ENCODE measurements at regions not wholly inside any gene's neighbourhood (a gene's known extent, or its start where the extent isn't known, plus 50 kb on each side); places are given as distances from the start of the nearest gene placed in this dataset.

- FAIRE-seq (no peak), DNase-seq (ENCODE audit: low read depth) (no peak)
- Histone ChIP-seq H3K27me3 (ENCODE audit: insufficient read depth, low read length) (no peaks in the 10 kb centered on the region), H2AFZ (ENCODE audit: low read depth, low read length) (no peak overlapping the region), H3K9ac (ENCODE audit: low read length) (no peak overlapping the region), H3K4me3 (ENCODE audit: insufficient read depth, low read depth, low read length) (no peak overlapping the region), H3K9me3 (ENCODE audit: insufficient read depth, low read depth, low read length) (no peaks in the 10 kb centered on the region), H3K27ac (ENCODE audit: low read depth, low read length) (no peak overlapping the region), H3K79me2 (ENCODE audit: insufficient read depth, low read length) (no peaks in the 10 kb centered on the region), H3K4me1 (ENCODE audit: insufficient read depth, low read length) (no peaks in the 10 kb centered on the region), H4K20me1 (ENCODE audit: insufficient read depth, low read length) (no peaks in the 10 kb centered on the region), H3K36me3 (ENCODE audit: insufficient read depth, low read length) (no peaks in the 10 kb centered on the region), H3K4me2 (ENCODE audit: low read length) (no peak overlapping the region)
- Mint-ChIP-seq H3K4me3 (ENCODE audit: unreplicated experiment) (no peak overlapping the region), H3K4me1 (ENCODE audit: low read depth, unreplicated experiment) (no peaks in the 10 kb centered on the region), H3K27me3 (ENCODE audit: low read depth, unreplicated experiment) (no peaks in the 10 kb centered on the region), H3K27ac (ENCODE audit: unreplicated experiment) (no peak overlapping the region), H3K36me3 (ENCODE audit: low read depth, unreplicated experiment) (peaks cover 2% of the 10 kb centered on the region), H3K9me3 (ENCODE audit: unreplicated experiment) (peaks cover 3% of the 10 kb centered on the region)
- TF ChIP-seq, protein P1, sequence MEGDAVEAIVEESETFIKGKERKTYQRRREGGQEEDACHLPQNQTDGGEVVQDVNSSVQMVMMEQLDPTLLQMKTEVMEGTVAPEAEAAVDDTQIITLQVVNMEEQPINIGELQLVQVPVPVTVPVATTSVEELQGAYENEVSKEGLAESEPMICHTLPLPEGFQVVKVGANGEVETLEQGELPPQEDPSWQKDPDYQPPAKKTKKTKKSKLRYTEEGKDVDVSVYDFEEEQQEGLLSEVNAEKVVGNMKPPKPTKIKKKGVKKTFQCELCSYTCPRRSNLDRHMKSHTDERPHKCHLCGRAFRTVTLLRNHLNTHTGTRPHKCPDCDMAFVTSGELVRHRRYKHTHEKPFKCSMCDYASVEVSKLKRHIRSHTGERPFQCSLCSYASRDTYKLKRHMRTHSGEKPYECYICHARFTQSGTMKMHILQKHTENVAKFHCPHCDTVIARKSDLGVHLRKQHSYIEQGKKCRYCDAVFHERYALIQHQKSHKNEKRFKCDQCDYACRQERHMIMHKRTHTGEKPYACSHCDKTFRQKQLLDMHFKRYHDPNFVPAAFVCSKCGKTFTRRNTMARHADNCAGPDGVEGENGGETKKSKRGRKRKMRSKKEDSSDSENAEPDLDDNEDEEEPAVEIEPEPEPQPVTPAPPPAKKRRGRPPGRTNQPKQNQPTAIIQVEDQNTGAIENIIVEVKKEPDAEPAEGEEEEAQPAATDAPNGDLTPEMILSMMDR (IDR thresholded peaks at IDR 0.05; ENCODE audit: insufficient read depth, low read depth, low read length) = no peak
- no peak for TF ChIP-seq EZH2 (IDR thresholded peaks at IDR 0.05; ENCODE audit: insufficient read depth, low read length)
Observed at GRCh38 chr13:44739120-44739519, 163.0 kb upstream of the TSC22D1 start.

DNA sequence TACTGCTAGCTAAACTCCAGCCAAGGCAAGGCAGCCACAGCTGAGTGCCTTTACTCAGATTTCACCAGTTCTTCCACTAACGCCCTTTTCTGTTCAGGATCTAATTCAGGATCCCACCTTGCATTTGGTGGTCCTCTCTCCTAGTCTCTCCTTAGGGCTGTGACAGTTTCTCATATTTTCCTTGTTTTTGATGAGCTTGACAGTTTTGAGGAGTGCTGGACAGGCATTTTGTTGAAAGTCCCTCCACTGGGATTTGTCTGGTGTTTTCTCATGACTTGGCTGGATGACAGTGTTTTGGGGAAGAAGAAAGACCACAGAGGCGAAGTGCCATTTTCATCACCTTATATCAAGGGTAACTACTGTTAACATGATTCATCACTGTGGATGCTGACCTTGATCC is 162.3 kb upstream of the TSC22D1 start:
- Histone ChIP-seq H3K4me1 (ENCODE audit: insufficient read depth, low read length) (no peaks in the 10 kb centered on the region), H3K4me3 (ENCODE audit: insufficient read depth, low read depth, low read length) (no peak overlapping the region), H3K27me3 (ENCODE audit: insufficient read depth, low read length) (no peaks in the 10 kb centered on the region), H4K20me1 (ENCODE audit: insufficient read depth, low read length) (no peaks in the 10 kb centered on the region), H3K36me3 (ENCODE audit: insufficient read depth, low read length) (no peaks in the 10 kb centered on the region), H3K79me2 (ENCODE audit: insufficient read depth, low read length) (no peaks in the 10 kb centered on the region), H2AFZ (ENCODE audit: low read depth, low read length) (no peak overlapping the region), H3K9me3 (ENCODE audit: insufficient read depth, low read depth, low read length) (no peaks in the 10 kb centered on the region), H3K27ac (ENCODE audit: low read depth, low read length) (no peak overlapping the region), H3K4me2 (ENCODE audit: low read length) (no peak overlapping the region), H3K9ac (ENCODE audit: low read length) (no peak overlapping the region)
- Mint-ChIP-seq H3K4me1 (ENCODE audit: low read depth, unreplicated experiment) (no peaks in the 10 kb centered on the region), H3K36me3 (ENCODE audit: low read depth, unreplicated experiment) (peaks cover 2% of the 10 kb centered on the region), H3K4me3 (ENCODE audit: unreplicated experiment) (no peak overlapping the region), H3K27ac (ENCODE audit: unreplicated experiment) (no peak overlapping the region), H3K27me3 (ENCODE audit: low read depth, unreplicated experiment) (no peaks in the 10 kb centered on the region), H3K9me3 (ENCODE audit: unreplicated experiment) (peaks cover 2% of the 10 kb centered on the region)
- no peak for FAIRE-seq
- DNase-seq (ENCODE audit: low read depth) = no peak
- TF ChIP-seq, protein P1 (IDR thresholded peaks at IDR 0.05; ENCODE audit: insufficient read depth, low read depth, low read length) = no peak
- no peak for TF ChIP-seq EZH2 (IDR thresholded peaks at IDR 0.05; ENCODE audit: insufficient read depth, low read length)

DNA sequence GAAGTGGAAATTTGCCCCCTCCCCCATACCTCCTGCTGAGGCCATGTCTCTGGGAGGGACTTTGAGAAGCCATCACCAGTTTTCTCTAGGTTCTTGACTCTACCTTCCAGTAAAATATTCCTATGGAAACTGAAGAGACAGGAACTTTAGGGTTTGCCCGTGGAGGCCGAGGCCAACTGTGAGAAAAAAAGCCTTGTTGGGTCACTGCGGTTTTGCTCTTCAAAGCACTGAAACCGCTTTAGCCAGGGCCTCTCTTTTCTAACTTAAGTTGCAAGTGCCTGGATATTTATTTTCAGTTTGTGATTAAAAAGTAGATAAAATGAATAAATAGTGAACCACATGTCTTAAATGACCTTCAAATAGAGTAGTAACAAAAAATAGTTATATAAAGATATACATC is 159.7 kb upstream of the TSC22D1 start:
- Mint-ChIP-seq H3K36me3 (ENCODE audit: low read depth, unreplicated experiment) (peaks cover 2% of the 10 kb centered on the region), H3K4me3 (ENCODE audit: unreplicated experiment) (no peak overlapping the region), H3K27ac (ENCODE audit: unreplicated experiment) (no peak overlapping the region), H3K9me3 (ENCODE audit: unreplicated experiment) (no peaks in the 10 kb centered on the region), H3K27me3 (ENCODE audit: low read depth, unreplicated experiment) (no peaks in the 10 kb centered on the region), H3K4me1 (ENCODE audit: low read depth, unreplicated experiment) (peaks cover 2% of the 10 kb centered on the region)
- Histone ChIP-seq H2AFZ (ENCODE audit: low read depth, low read length) (no peak overlapping the region), H3K4me3 (ENCODE audit: insufficient read depth, low read depth, low read length) (no peak overlapping the region), H3K4me1 (ENCODE audit: insufficient read depth, low read length) (no peaks in the 10 kb centered on the region), H4K20me1 (ENCODE audit: insufficient read depth, low read length) (no peaks in the 10 kb centered on the region), H3K27ac (ENCODE audit: low read depth, low read length) (no peak overlapping the region), H3K79me2 (ENCODE audit: insufficient read depth, low read length) (no peaks in the 10 kb centered on the region), H3K36me3 (ENCODE audit: insufficient read depth, low read length) (no peaks in the 10 kb centered on the region), H3K9me3 (ENCODE audit: insufficient read depth, low read depth, low read length) (no peaks in the 10 kb centered on the region), H3K9ac (ENCODE audit: low read length) (no peak overlapping the region), H3K4me2 (ENCODE audit: low read length) (no peak overlapping the region), H3K27me3 (ENCODE audit: insufficient read depth, low read length) (no peaks in the 10 kb centered on the region)
- FAIRE-seq = no peak
- DNase-seq (ENCODE audit: low read depth) = no peak
- TF ChIP-seq, protein P1 (IDR thresholded peaks at IDR 0.05; ENCODE audit: insufficient read depth, low read depth, low read length) = no peak
- TF ChIP-seq EZH2 (IDR thresholded peaks at IDR 0.05; ENCODE audit: insufficient read depth, low read length) = no peak
